SK-N-MC (cell line): ENCODE measurements at regions not wholly inside any gene's neighbourhood (a gene's known extent, or its start where the extent isn't known, plus 50 kb on each side); places are given as distances from the start of the nearest gene placed in this dataset.

Source experiments
- EZH2 ChIP-seq: fragments of 200-600 bp; sonication (generic); IDR thresholded peaks from one replicate; pipeline ENCODE4 v1.6.1; 2017; ENCODE audit warnings: antibody characterized with exemption
- FOXP2 ChIP-seq: optimal IDR thresholded peaks from 2 replicates; pipeline ENCODE3; 2011; ENCODE audit warnings: mild to moderate bottlenecking, moderate library complexity; ENCODE audit not compliant: insufficient read depth; ENCODE audit errors: extremely low read length, control extremely low read depth
- POLR2AphosphoS5 ChIP-seq: IDR thresholded peaks from 2 replicates; pipeline ENCODE4 v1.6.1; 2012; ENCODE audit warnings: mild to moderate bottlenecking, low read depth, low read length, borderline replicate concordance

GRCh38 chr7:23965296-23965695, 255.3 kb downstream of the STK31 start:
- TF ChIP-seq EZH2 (no peak), POLR2AphosphoS5 (no peak), FOXP2 (no peak)
